ENCODE measurements at regions not wholly inside any gene's neighbourhood (a gene's known extent, or its start where the extent isn't known, plus 50 kb on each side); places are given as distances from the start of the nearest gene placed in this dataset.

DNA sequence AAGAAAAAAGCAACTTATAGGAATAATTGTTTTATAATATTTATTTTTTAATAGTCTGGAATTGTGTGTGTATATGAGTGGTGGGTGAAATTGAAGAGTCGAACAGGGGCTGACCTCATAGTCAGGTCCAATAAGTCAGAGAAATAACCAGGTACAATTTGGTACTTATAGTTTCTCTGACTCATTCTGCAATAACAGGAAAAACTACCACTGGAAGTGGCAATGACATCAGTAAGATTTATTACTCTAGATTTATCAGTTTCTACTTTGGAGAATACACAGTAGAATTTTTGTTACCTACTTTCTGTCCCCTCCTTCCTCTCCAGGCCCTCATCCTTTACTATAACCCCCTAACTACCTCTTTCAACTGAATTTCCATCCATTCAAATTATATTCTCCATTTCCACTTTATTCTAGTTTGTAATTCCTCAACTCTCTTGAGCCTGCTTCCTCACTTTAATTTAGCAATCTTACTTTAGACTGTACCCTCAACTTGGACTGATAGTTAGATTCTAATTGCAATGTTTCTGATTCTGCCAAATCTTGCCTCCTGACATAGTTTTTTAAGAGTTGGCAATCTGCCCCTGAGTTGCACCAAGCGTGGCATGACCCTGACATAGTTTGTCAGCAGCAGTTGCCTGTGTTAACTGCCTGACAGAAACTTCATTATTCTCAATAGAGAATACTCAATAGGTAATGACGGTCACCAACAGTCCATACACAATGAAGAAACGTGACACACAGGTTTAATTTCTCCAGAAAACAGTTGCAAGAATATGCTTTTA lies 475.3 kb upstream of the RIOK2 start:
- Histone ChIP-seq H3K4me1 (ENCODE audit: control insufficient read depth, insufficient read depth, low read length) (no peaks in the 10 kb centered on the region), H3K27me3 (ENCODE audit: control insufficient read depth, insufficient read depth, low read length) (no peaks in the 10 kb centered on the region), H3K36me3 (ENCODE audit: control insufficient read depth, insufficient read depth, low read length) (no peaks in the 10 kb centered on the region), H3K4me3 (ENCODE audit: low read depth, low read length) (no peak overlapping the region), H3K9ac (ENCODE audit: low read depth, low read length) (no peak overlapping the region), H3K27ac (ENCODE audit: low read depth, low read length) (no peak overlapping the region), H3K9me3 (ENCODE audit: control insufficient read depth, insufficient read depth, low read length) (no peaks in the 10 kb centered on the region)

DNA sequence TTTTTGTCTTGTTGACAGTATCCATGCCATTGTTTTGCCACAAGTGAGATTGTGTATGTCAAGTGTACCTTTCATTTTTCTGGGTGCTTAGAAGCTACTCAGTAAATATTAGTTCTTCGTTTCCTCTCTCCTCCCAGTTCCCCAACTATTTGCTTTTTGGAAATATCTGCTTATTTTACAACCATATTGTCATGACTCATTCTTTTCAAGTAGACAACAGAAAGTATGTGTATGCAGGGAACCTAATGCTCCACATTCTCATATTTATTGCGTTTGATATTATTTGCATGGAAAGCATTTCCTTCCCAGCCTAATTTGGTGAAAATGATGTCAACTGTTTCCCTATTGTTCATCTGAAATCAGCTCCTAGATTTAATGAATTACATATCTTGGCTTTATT lies 483.7 kb upstream of the RIOK2 start:
- Histone ChIP-seq H3K4me3 (ENCODE audit: low read depth, low read length) (no peak overlapping the region), H3K36me3 (ENCODE audit: control insufficient read depth, insufficient read depth, low read length) (no peaks in the 10 kb centered on the region), H3K4me1 (ENCODE audit: control insufficient read depth, insufficient read depth, low read length) (no peaks in the 10 kb centered on the region), H3K9ac (ENCODE audit: low read depth, low read length) (no peak overlapping the region), H3K9me3 (ENCODE audit: control insufficient read depth, insufficient read depth, low read length) (no peaks in the 10 kb centered on the region), H3K27me3 (ENCODE audit: control insufficient read depth, insufficient read depth, low read length) (no peaks in the 10 kb centered on the region), H3K27ac (ENCODE audit: low read depth, low read length) (no peak overlapping the region)

DNA sequence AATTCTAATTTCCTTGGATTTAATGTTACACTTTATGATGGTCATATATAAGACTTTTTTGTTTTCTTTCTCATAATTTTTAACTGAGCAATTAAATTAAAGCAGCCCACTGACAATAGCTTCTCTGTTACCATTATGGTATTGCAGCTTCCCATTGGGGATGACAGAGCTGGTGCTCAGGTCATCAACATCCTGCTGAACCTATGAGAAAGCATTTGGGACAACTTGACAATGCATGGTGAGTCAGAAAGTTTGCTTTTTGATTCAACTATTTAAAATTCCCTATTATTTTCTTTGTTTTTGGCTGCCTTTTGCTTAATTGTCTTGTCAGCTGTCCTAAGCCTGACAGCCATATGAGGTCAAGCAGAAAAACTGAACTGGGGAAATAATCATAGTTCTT lies 487.4 kb upstream of the RIOK2 start:
- Histone ChIP-seq H3K9ac (ENCODE audit: low read depth, low read length) (no peak overlapping the region), H3K4me1 (ENCODE audit: control insufficient read depth, insufficient read depth, low read length) (no peaks in the 10 kb centered on the region), H3K27ac (ENCODE audit: low read depth, low read length) (no peak overlapping the region), H3K27me3 (ENCODE audit: control insufficient read depth, insufficient read depth, low read length) (no peaks in the 10 kb centered on the region), H3K9me3 (ENCODE audit: control insufficient read depth, insufficient read depth, low read length) (no peaks in the 10 kb centered on the region; the same call in 1 of the 2 replicates), H3K36me3 (ENCODE audit: control insufficient read depth, insufficient read depth, low read length) (no peaks in the 10 kb centered on the region), H3K4me3 (ENCODE audit: low read depth, low read length) (no peak overlapping the region)

GRCh38 chr5:97676608-97677007 lies 493.6 kb upstream of the RIOK2 start:
- no peaks in the 10 kb centered on the region for H3K4me1 ChIP-seq (ENCODE audit: control insufficient read depth, insufficient read depth, low read length)
- H3K27ac ChIP-seq (ENCODE audit: low read depth, low read length) = no peak overlapping the region
- no peaks in the 10 kb centered on the region for H3K36me3 ChIP-seq (ENCODE audit: control insufficient read depth, insufficient read depth, low read length)
- H3K4me3 ChIP-seq (ENCODE audit: low read depth, low read length) = no peak overlapping the region
- H3K9ac ChIP-seq (ENCODE audit: low read depth, low read length) = no peak overlapping the region
- no peaks in the 10 kb centered on the region; the same call in none of the 2 replicates for H3K9me3 ChIP-seq (ENCODE audit: control insufficient read depth, insufficient read depth, low read length)
- no peaks in the 10 kb centered on the region for H3K27me3 ChIP-seq (ENCODE audit: control insufficient read depth, insufficient read depth, low read length)

GRCh38 chr5:97694091-97694490 lies 511.0 kb upstream of the RIOK2 start:
- no peak overlapping the region for H3K27ac ChIP-seq (ENCODE audit: low read depth, low read length)
- no peaks in the 10 kb centered on the region for H3K4me1 ChIP-seq (ENCODE audit: control insufficient read depth, insufficient read depth, low read length)
- H3K27me3 ChIP-seq (ENCODE audit: control insufficient read depth, insufficient read depth, low read length) = no peaks in the 10 kb centered on the region
- H3K36me3 ChIP-seq (ENCODE audit: control insufficient read depth, insufficient read depth, low read length) = no peaks in the 10 kb centered on the region
- H3K4me3 ChIP-seq (ENCODE audit: low read depth, low read length) = no peak overlapping the region
- H3K9me3 ChIP-seq (ENCODE audit: control insufficient read depth, insufficient read depth, low read length) = no peaks in the 10 kb centered on the region
- H3K9ac ChIP-seq (ENCODE audit: low read depth, low read length) = no peak overlapping the region

GRCh38 chr5:97714424-97714823 lies 531.4 kb upstream of the RIOK2 start:
- no peaks in the 10 kb centered on the region for H3K27me3 ChIP-seq (ENCODE audit: control insufficient read depth, insufficient read depth, low read length)
- no peaks in the 10 kb centered on the region for H3K36me3 ChIP-seq (ENCODE audit: control insufficient read depth, insufficient read depth, low read length)
- H3K27ac ChIP-seq (ENCODE audit: low read depth, low read length) = no peak overlapping the region
- no peaks in the 10 kb centered on the region for H3K4me1 ChIP-seq (ENCODE audit: control insufficient read depth, insufficient read depth, low read length)
- H3K9ac ChIP-seq (ENCODE audit: low read depth, low read length) = no peak overlapping the region
- H3K4me3 ChIP-seq (ENCODE audit: low read depth, low read length) = no peak overlapping the region
- H3K9me3 ChIP-seq (ENCODE audit: control insufficient read depth, insufficient read depth, low read length) = no peaks in the 10 kb centered on the region

DNA sequence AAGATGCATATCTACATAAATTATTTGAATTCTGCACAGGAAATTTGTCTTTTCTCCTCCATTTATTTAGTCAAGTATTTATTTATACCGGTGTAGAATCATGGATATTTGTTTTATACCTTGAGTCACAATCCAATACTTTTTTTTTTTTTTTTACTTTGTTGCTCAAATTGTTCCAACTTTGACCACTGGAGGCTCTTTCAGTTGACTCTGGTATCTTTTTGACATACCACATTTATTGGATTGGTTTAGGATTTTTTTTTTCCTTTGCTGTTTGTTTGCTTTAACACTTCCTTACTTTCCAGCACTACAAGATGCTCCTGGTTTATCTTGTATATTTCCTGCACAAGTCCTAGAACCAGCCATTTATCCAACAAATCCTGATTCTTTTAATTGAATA lies 543.1 kb upstream of the RIOK2 start:
- peaks cover 13% of the 10 kb centered on the region for H3K9me3 ChIP-seq (ENCODE audit: control insufficient read depth, insufficient read depth, low read length)
- H3K27me3 ChIP-seq (ENCODE audit: control insufficient read depth, insufficient read depth, low read length) = no peaks in the 10 kb centered on the region
- no peaks in the 10 kb centered on the region for H3K4me1 ChIP-seq (ENCODE audit: control insufficient read depth, insufficient read depth, low read length)
- H3K4me3 ChIP-seq (ENCODE audit: low read depth, low read length) = no peak overlapping the region
- H3K9ac ChIP-seq (ENCODE audit: low read depth, low read length) = no peak overlapping the region
- no peaks in the 10 kb centered on the region for H3K36me3 ChIP-seq (ENCODE audit: control insufficient read depth, insufficient read depth, low read length)
- no peak overlapping the region for H3K27ac ChIP-seq (ENCODE audit: low read depth, low read length)

GRCh38 chr5:97728920-97729319 lies 545.9 kb upstream of the RIOK2 start:
- H3K36me3 ChIP-seq (ENCODE audit: control insufficient read depth, insufficient read depth, low read length) = no peaks in the 10 kb centered on the region
- H3K27ac ChIP-seq (ENCODE audit: low read depth, low read length) = no peak overlapping the region
- no peak overlapping the region for H3K4me3 ChIP-seq (ENCODE audit: low read depth, low read length)
- H3K27me3 ChIP-seq (ENCODE audit: control insufficient read depth, insufficient read depth, low read length) = no peaks in the 10 kb centered on the region
- no peaks in the 10 kb centered on the region for H3K4me1 ChIP-seq (ENCODE audit: control insufficient read depth, insufficient read depth, low read length)
- peaks cover 9% of the 10 kb centered on the region for H3K9me3 ChIP-seq (ENCODE audit: control insufficient read depth, insufficient read depth, low read length)
- no peak overlapping the region for H3K9ac ChIP-seq (ENCODE audit: low read depth, low read length)

DNA sequence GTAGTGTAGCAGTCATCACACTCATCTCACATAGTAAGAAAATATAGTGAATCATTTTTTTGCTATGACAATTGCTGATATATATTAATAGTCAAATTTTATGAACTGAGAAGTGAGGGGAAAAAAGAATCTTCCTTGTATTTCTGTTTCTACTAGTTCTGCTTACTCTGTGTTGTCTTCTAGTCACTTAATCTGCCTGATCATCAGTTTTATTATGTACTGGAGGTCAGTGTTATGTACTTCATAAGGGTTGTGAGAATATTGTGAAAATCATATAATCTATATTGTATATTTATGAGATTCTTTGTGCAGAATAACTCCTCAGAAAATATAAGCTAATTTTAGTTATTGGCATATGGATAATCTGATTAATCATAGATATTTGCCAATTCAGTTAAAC lies 546.9 kb upstream of the RIOK2 start:
- no peak overlapping the region for H3K9ac ChIP-seq (ENCODE audit: low read depth, low read length)
- no peaks in the 10 kb centered on the region for H3K9me3 ChIP-seq (ENCODE audit: control insufficient read depth, insufficient read depth, low read length)

GRCh38 chr5:97735209-97735608 lies 552.2 kb upstream of the RIOK2 start:
- Histone ChIP-seq H3K4me1 (ENCODE audit: control insufficient read depth, insufficient read depth, low read length) (no peaks in the 10 kb centered on the region), H3K9ac (ENCODE audit: low read depth, low read length) (no peak overlapping the region), H3K9me3 (ENCODE audit: control insufficient read depth, insufficient read depth, low read length) (no peaks in the 10 kb centered on the region), H3K27me3 (ENCODE audit: control insufficient read depth, insufficient read depth, low read length) (no peaks in the 10 kb centered on the region), H3K27ac (ENCODE audit: low read depth, low read length) (no peak overlapping the region), H3K36me3 (ENCODE audit: control insufficient read depth, insufficient read depth, low read length) (no peaks in the 10 kb centered on the region), H3K4me3 (ENCODE audit: low read depth, low read length) (no peak overlapping the region)

More for the DNA sequence above, 546.9 kb upstream of the RIOK2 start:
- no peaks in the 10 kb centered on the region for H3K36me3 ChIP-seq (ENCODE audit: control insufficient read depth, insufficient read depth, low read length)
- no peak overlapping the region for H3K27ac ChIP-seq (ENCODE audit: low read depth, low read length)
- no peaks in the 10 kb centered on the region for H3K4me1 ChIP-seq (ENCODE audit: control insufficient read depth, insufficient read depth, low read length)
- no peaks in the 10 kb centered on the region for H3K27me3 ChIP-seq (ENCODE audit: control insufficient read depth, insufficient read depth, low read length)
- H3K4me3 ChIP-seq (ENCODE audit: low read depth, low read length) = no peak overlapping the region

DNA sequence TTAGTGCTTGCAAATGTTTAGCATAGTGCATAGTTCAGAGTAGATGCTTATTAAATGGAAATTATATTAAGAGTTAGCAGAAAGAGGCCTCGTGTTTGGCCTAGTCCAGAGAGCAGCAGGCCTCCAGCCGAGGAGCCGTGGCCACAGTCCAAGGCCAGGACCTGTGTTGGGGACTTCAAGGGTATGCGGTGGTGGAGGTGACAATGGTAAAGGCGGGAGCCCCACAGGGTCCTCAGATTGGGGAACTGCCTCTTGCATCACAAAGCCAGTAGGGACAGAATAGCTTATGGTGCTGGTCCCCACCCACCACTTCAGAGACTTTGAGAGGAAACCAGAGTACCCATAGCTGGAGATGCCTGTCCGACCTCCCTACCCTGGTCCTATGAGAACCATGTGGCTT lies 554.6 kb upstream of the RIOK2 start:
- Histone ChIP-seq H3K9me3 (ENCODE audit: control insufficient read depth, insufficient read depth, low read length) (no peaks in the 10 kb centered on the region), H3K4me1 (ENCODE audit: control insufficient read depth, insufficient read depth, low read length) (no peaks in the 10 kb centered on the region), H3K4me3 (ENCODE audit: low read depth, low read length) (no peak overlapping the region), H3K36me3 (ENCODE audit: control insufficient read depth, insufficient read depth, low read length) (no peaks in the 10 kb centered on the region), H3K27me3 (ENCODE audit: control insufficient read depth, insufficient read depth, low read length) (no peaks in the 10 kb centered on the region), H3K27ac (ENCODE audit: low read depth, low read length) (no peak overlapping the region), H3K9ac (ENCODE audit: low read depth, low read length) (no peak overlapping the region)
